ENCODE measurements at regions not wholly inside any gene's neighbourhood (a gene's known extent, or its start where the extent isn't known, plus 50 kb on each side); places are given as distances from the start of the nearest gene placed in this dataset.
"Not testable (repeated sequence)": the region's sequence is repeated elsewhere in the genome, so short reads cannot be mapped to it uniquely, and the experiment has no call there.

DNA sequence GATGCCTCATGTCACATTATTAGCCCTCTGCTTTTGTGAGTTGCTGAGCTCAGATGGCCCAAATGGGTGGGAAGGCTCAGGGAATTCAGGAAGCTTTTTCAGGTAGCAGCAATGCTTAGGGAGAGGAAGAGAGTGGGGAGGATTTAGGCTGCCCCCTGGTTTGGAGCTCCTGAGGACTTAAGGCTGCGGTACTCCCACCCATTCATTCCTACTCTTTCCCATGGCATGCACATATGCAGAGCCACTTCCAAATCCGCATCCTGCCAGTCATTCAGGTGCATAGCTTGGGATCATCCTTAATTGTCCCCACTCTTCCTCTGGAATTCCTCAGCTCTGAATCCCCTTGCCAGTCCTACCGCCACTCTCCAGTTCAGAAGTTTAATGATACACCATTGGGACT, 343.1 kb upstream of the FRG2C start:
- no peak for DNase-seq (ENCODE audit: low spot score)

DNA sequence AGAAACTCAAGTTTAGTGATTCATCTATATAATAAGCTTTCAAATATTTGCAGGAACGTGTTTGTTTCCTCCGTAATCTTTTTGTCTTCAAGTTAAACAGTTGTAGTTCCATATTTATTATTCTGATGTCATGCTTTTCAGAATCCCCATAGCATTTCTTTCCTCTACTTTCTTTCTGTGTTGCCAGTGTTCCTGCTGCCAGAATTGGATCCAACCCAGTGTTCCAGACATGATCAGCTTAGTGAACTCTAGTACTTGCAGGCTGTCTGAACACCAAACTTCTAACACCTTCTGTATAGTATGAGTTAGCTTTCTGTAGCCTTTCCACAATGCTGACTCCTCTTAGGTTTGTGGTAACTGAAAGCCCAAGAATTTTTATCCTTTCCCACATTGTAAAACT, 340.2 kb upstream of the FRG2C start:
- DNase-seq (ENCODE audit: low spot score) = not testable (repeated sequence)

DNA sequence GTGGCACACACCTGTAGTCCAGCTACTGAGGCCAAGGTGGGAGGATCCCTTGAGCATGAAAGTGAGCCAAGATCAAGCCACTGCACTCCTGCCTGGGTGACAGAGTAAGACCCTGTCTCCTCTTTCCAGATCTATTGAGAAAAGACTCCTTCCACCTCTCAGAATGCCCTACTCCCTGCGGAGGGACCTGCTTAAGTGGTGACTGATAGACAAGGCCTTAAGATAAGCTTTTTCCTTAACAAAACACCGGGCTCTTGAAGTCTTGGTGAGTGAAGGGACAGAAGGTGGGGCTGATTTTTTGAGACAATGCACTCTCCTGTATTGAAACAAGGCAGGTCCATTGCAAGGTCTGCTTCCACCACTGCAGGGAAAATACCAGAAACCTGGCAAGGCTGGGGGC, 338.4 kb upstream of the FRG2C start:
- no peak for DNase-seq (ENCODE audit: low spot score)

DNA sequence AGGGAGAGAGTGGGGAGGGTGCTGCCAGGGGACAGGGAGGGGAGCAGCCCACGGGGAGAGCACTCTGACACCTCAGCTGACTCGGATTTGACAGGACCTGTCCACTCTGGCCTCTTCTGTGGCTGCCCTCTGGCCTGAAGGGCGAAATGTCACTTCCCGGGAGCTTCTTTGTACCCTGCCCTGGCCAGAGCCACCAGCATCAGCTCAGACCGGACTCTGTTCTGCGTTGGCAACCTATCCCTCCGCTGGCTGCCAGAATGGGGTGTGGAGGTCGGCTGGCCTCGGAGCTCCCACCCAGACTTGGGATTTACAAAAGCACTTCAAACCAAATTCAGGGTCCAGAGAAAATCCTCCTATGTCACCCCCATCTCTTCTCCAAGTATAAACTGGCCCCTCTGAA, 336.7 kb upstream of the FRG2C start:
- DNase-seq (ENCODE audit: low spot score) = no peak

DNA sequence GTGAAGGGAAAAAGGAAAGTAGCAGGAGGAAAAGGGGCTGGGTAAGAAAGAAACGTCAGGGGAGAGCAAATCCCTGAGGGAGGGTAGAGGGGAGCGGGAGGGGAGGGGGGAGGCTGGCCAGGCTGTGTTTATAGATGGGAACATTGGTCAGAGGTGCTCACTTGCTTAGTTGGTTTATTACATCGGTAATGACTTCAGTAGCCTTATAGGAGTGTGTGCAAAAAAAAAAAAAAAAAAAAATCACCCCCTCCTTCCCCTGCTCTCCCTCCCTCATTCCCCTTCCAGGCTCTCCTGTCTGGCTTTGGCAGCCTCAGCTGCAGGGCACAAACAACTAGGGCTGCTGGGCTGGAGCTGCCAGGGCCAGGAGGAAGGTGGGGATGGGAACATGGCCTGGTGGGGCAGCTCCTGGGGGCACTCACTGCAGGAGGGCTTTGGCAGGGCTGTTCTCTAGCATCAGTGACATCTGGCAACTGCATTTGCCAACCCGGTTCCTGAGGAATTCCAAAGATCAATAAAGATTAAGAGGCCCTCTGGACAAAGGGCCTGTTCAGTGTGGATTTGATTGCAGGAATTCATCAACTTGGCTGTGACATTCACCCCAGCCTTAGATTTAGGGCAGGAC, 334.5 kb upstream of the FRG2C start:
- no peak for DNase-seq (ENCODE audit: low spot score)

DNA sequence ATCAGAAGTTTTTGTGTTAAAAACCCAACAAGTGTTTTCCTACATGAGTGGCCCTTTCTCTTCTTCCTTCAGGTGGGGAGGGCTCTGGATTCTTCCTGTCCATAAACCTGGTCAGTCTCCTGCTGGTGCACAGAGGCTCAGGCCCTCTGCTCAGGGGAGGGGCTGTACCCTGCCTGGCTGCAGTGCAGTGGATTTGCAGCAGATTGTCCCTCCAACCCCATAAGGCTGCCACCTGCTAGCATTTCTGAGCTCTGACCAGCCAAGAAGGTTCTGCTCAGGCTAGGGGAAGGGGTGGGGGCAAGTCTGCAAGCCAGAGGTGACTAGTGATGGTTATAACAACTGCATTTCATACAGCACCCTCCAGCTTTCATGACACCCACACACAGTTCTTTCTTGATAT, 333.7 kb upstream of the FRG2C start:
- not testable (repeated sequence) for DNase-seq (ENCODE audit: low spot score)

DNA sequence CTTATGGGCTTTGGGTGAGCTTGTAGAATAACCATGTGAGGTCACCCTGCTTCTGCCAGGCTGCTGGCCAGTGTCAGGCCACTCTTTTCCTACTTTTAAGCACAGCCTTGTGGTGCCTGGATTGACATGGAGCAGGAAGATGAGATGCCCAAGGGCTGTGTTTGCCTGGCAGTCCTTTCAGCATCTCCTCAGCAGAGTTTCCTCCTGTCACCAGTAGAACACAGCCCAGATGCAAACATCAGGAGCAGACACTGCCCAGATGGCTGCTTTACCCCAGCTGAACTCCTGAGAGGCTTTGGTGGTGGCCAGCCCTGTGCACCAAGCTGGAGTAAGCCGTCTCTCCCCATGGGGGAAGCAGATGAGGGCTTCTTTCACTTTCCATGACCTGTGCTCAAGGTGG, 332.0 kb upstream of the FRG2C start:
- not testable (repeated sequence) for DNase-seq (ENCODE audit: low spot score)

DNA sequence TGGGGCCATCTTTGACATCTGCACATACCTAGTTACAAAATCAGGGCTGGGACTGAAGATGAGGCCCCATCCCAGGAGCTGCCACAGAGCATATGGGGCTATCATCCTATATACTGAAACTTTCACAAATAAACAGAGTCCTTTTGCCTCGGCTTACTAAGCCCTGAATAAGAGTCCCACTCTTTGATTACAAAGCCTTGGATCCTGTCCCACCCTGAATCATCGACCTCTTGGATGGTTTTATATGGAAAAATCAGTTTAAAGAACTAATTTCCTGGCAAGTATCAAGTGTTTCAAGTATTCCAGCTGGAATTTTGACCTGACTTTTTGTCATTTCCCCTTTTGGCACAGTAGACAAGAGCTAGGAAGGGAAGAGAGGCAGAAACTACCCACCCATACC, 331.3 kb upstream of the FRG2C start:
- no peak for DNase-seq (ENCODE audit: low spot score)

DNA sequence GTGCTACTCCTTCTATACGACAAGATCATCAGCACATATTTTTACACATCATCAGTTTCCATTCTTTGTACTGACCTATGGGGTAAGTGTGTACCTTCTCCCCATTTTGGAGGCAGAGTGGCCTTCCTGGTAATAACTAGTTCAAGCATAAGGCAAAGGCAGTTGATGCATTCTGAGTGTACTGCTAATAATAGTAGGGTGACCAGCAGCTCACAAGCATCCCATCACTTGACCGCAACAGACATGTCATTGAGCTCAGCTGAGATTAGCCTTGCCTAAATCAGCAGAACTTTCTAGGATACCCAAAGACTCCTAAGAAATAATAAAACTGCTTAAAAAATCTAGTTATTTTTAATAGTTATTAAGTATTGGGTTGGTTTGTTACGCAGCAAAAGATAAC, 329.8 kb upstream of the FRG2C start:
- no peak for DNase-seq (ENCODE audit: low spot score)

DNA sequence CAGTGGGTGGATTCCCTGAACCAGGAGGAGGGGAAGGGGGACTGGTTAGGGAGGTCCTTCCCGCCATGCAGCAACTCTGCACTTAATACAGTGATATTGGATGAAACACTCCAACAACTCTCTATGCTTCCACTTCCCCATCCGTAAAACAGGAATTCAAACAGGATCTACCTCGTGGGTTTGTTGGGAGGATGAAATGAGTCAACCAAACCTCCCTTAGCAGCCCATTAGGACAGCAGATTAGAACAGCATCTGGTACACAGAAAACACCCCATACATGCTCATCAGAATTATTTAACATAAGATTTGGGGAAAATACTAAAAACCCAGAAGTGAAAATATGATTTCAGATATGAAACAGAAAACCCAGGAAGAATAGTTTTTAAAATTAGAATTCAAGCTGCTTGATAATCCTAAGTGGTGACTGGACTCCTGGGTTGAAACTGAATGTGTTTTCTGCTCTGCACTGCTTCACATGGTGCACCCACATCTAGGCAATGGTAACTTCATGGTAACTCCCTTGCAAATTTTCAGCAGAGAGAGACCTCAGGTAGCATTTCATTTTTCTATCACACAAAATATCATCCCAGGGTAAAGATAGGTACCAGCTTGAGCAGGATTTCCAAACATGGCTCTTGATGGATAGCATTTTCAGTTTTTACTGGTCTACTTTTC, 326.8 kb upstream of the FRG2C start:
- DNase-seq (ENCODE audit: low spot score) = no peak

DNA sequence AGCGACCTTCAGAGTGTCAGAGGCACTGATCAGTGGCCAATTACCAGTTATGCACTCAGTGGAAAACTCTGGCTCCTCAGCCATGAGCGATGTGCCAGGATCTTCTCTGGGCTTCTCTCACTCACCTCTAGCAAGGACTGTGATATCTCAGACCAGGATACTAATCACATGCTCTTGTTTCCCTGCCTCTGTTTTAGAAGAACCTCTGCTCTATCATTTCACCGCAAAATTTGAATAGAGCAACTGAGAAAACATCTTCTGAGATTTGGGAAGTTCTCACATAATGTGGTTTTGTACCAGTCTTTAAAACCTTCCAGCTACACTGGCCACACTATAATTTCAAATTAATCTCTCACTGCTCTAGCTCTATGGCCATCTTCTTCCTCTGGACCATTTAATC, 325.8 kb upstream of the FRG2C start:
- no peak for DNase-seq (ENCODE audit: low spot score)

DNA sequence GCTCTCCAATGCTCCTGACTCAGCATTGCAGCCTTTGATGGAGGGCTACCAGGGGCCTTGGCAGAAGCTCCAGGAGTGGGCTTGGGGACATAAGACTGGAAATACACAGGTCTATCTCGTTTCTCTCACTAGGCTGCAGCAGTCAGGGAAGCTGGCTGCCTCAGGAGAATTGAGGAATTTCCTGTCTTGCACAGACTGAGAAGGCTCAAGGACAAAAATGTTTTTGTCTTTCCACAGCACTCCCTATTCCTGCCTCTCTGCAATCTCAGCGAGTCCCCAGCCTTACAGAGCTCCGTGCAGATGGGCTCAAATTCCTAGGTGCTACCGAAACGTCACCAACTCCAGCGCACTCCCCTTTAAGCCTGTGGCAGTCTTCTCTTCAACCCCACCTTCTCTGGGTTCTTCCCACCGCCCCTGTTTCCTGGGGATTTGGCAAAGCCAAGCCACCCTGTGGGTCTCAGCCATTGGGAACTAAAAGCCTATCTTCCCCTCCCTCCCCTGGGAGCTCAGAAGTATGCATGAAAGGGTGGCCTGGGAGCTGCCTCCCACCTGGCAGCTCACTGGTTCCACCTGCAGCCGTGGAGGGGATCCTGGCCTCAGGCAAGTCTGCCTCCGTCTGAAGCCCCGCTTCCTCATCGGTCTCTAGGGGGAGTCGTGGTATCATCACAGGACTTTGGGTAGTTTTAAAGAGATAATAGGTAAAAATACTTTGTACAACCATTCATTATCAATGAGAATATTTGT, 322.6 kb upstream of the FRG2C start:
- no peak for DNase-seq (ENCODE audit: low spot score)

DNA sequence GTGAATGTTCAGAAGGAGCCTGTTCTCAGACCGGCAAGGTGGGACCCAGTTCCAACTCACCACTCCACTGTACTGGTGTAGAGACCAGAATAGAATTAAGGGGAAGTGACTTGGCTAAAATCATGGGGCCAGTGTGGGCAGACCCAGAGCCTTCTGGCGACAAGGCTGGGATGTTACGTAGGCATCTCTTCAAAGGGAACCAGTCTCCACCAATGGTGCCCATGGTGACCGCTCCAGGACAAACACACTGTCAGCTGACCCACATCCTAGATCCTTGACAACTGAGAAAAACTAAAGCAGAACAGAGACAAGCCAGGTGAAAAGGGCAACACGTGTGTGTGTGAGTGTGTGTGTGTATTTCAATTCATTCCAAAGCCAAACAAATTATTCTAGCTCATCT, 321.7 kb upstream of the FRG2C start:
- DNase-seq (ENCODE audit: low spot score) = no peak

DNA sequence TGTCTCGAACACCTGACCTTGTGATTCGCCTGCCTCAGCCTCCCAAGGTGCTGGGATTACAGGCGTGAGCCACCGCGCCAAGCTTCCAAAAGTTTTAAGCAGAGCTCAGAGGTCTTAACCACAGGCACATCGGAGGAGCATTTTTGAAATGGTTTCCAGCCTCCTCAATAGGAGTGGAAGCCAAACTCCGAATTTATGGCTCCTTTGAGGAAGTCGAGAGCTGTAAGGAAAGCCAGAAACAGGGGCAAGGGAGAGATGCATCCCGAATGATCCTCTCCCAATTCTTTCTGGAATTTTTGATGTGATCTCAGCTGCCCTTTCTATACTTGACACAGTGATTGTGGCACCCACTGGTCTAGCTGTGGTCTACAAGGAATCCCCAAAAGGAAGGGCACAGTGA, 313.6 kb upstream of the FRG2C start:
- DNase-seq (ENCODE audit: low spot score) = not testable (repeated sequence)

DNA sequence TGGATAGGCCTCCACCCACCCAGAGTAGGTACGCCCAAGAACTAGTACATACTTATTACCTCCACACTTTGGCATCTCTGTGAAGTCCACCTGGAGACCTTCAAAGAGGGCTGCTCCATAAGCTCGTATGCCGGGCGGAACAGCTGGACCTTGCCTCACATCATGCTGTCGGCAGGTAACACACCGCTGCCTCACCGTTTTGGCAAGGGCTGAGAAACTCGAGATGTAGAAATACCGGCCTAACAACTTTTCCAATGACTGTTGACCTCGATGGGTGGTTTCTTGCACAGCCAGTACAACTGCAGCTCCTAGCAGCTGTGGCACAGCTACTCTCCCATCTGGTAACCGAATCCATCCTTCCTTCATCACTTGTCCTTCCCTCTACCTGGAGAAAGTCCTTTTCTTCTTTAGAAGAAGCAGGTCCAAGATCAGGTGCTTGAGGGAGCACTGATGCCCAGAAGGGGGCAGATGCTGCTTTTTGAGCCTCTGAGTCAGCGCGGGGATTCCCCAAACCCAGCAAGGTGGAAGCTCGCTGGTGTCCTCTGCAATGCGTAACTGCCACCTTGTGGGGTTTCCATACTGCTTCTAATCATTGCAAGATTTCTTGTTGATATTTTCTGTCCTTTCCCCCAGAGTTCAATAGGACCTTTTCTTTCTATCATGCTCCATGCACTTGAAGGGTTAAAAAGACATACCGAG, 301.9 kb upstream of the FRG2C start:
- not testable (repeated sequence) for DNase-seq (ENCODE audit: low spot score)

DNA sequence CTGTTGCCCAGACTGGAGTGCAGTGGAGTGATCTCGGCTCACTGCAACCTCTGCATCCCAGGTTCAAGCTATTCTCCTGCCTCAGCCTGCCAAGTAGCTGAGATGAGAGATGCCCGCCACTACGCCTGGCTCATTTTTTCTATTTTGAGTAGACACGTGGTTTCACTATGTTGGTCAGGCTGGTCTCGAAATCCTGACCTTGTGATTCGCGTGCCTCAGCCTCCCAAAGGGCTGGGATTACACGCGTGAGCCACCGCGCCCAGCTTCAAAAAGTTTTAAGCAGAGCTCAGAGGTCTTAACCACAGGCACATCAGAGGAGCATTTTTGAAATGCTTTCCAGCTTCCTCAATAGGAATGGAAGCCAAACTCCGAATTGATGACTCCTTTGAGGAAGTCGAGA, 291.2 kb upstream of the FRG2C start:
- DNase-seq (ENCODE audit: low spot score) = not testable (repeated sequence)

DNA sequence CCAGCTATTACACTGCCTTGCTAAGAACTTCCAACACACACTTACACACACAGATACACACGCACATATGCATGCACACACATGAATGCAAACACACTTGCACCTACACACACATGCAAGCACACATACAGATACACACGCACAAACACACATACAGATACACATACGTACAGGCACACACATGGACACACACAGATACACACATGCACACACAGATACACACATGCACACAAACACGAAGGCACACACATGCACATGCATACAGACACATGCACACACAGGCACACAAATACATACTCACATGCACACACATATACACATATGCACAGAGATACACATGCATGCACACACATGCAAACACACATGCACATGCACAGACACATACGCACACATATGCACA, 284.3 kb upstream of the FRG2C start:
- not testable (repeated sequence) for DNase-seq (ENCODE audit: low spot score)

DNA sequence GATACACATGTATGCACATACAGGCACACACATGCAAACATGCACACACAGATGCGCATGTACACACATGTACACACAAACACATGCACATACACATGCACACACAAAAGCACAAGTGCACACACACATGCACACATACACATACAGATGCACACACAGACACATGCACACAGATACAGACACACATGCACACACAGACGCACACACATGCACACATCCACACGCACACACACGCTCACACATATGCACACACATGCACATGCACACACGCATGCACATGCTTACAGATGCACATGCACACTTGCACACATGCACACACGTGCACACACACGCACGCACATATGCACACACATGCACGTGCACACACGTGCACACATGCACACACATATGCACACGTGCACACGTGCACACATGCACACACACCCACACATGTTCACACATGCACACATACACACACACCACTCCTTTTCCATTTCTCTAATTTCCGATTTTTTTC, 283.8 kb upstream of the FRG2C start:
- no peak for DNase-seq (ENCODE audit: low spot score)

DNA sequence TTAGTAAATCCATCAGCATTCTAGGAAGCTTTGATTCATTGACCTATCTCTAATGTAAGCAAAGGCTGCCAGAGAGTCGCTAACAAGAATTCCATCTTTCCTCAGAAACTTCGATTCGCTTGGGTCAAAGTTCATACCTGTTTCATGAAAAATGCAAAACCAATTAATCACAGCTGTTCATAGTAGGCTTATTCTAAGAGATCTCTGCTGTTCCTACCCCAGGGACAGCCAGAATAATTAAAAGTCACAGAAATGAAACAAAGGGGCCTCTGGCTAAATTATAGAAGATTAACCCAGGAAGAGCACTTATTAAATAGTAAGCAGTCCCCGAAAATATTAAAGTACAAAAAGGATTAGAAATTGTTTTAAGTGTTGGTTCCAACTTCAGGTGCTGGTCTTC, 280.1 kb upstream of the FRG2C start:
- DNase-seq (ENCODE audit: low spot score) = not testable (repeated sequence)

DNA sequence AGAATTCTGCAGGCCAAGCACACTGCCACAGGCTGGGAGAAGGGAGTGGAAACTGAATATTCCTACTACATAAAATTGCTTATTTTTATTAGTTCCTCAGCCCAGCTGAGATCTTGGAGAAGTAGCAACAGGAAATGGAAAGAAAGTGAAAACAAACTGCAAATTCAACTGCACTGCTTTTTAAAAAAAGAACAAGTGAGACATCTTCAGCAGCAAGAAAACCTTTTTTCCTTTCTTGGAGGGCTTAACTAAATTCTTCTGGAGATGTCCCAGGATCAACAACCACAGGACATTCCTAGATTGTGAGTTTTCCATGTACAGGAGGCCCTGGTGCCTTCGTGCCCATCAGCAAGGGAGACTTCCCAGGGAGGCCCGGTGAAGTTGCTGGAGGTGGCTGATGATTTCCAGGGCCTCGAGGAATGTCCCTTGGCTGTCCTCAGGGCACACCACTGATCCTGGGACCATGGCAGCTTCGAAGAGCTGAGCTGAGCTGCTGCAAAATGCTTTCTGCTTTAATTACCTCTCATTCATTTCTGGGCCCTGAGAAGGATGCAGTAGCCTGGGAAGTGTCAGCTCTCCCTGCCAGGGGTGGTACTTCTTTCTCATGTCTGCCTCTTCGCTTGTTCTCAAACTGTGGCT, 275.5 kb upstream of the FRG2C start:
- DNase-seq (ENCODE audit: low spot score) = not testable (repeated sequence)

DNA sequence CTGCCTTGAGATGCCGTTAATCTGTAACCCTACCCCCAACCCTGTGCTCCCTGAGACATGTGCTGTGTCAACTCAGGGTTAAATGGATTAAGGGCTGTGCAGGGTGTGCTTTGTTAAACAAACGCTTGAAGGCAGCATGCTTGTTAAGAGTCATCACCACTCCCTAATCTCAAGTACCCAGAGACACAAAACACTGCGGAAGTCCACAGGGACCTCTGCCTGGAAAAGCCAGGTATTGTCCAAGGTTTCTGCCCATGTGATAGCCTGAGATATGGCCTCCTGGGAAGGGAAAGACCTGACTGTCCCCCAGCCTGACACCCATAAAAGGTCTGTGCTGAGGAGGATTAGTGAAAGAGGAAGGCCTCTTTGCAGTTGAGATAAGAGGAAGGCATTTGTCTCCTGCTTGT, 270.8 kb upstream of the FRG2C start:
- not testable (repeated sequence) for DNase-seq (ENCODE audit: low spot score)

DNA sequence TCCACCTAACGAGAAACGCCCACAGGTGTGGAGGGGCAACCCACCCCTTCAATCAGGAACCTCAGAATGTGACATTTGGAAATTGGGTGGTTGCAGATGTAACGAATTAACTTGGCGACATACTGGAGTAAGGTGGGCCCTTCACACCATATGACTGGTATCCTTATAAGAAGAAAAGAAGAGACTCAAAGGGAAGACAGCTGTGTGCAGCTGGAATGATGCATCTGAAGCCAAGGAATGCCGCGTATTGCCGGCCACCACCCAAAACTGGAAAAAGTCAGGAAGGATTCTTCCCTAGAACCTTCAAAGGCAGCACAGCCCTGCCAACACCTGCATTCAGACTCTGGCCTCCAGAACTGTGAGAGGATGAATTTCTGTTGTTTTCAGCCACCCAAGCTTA, 270.0 kb upstream of the FRG2C start:
- not testable (repeated sequence) for DNase-seq (ENCODE audit: low spot score)
